ENCODE measurements at regions not wholly inside any gene's neighbourhood (a gene's known extent, or its start where the extent isn't known, plus 50 kb on each side); places are given as distances from the start of the nearest gene placed in this dataset.

DNA sequence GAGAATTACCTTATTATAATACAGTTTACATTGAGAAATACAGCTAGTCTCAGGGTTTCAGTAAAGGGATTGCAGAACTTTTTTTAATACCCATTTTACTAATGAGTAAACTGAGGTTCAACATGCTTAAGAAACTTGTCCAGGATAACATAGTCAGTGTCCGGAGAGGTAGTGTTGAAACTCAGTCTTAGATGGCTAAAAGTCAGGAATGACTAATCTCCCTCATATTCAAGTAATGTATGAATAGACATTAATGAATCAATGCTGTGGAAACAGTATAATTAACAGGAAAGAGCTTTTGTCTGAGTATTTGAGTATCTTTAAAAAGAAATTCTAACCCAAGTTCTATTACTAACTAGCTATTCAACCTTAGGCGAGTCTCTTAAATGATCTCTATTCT lies 397.6 kb downstream of the PLA2G4A start:
- DNase-seq (ENCODE audit: low spot score), result no peak
- TF ChIP-seq, protein P1, sequence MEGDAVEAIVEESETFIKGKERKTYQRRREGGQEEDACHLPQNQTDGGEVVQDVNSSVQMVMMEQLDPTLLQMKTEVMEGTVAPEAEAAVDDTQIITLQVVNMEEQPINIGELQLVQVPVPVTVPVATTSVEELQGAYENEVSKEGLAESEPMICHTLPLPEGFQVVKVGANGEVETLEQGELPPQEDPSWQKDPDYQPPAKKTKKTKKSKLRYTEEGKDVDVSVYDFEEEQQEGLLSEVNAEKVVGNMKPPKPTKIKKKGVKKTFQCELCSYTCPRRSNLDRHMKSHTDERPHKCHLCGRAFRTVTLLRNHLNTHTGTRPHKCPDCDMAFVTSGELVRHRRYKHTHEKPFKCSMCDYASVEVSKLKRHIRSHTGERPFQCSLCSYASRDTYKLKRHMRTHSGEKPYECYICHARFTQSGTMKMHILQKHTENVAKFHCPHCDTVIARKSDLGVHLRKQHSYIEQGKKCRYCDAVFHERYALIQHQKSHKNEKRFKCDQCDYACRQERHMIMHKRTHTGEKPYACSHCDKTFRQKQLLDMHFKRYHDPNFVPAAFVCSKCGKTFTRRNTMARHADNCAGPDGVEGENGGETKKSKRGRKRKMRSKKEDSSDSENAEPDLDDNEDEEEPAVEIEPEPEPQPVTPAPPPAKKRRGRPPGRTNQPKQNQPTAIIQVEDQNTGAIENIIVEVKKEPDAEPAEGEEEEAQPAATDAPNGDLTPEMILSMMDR (IDR thresholded peaks at IDR 0.05; ENCODE audit: borderline replicate concordance, control extremely low read depth, extremely low read depth, insufficient read depth, missing control alignments), result no peak
- in situ Hi-C loops (cut with MboI; ENCODE audit: low sequenced_read_pairs, unreplicated experiment), result no loop called here

DNA sequence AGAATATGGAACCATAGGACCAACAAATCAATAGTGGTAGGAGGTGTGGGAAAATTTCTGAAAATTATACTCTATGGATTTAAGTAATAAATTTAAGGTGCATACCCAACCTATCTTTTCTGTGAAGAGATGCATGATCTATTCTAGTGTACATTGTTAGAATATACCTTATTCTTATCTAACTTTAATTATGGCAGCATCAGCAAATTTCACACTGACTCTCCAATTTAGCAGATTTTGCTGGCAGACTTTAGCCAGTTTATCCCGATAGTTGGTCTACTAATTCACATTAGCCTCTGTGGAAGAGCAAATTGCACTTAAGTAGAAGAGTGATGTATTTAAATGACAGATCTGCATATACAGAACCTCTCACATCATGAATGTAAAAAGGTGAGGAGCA lies 400.0 kb downstream of the PLA2G4A start:
- no peak for DNase-seq (ENCODE audit: low spot score)
- TF ChIP-seq, protein P1 (IDR thresholded peaks at IDR 0.05; ENCODE audit: borderline replicate concordance, control extremely low read depth, extremely low read depth, insufficient read depth, missing control alignments), result no peak
- in situ Hi-C loops (cut with MboI; ENCODE audit: low sequenced_read_pairs, unreplicated experiment), result no loop called here

DNA sequence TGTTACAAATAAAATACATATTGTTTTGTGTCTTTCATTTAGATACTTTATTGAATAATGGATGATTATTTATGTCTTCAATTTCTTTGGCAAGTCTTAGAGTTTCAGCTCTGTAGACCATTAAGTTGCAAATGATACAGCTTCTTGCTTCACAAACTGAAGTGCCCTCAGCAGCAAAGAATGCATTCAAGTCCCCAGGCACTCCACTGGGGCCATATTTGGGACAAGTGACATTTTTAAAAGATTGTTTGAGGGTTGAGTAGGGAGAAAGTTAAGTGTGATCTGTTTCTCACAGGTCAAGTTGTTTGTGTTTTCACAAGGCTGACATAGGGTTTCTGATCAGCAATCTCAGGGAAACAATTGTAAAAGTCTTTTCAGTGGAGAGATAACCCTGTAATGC lies 400.7 kb downstream of the PLA2G4A start:
- no peak for DNase-seq (ENCODE audit: low spot score)
- TF ChIP-seq, protein P1 (IDR thresholded peaks at IDR 0.05; ENCODE audit: borderline replicate concordance, control extremely low read depth, extremely low read depth, insufficient read depth, missing control alignments), result no peak
- in situ Hi-C loops (cut with MboI; ENCODE audit: low sequenced_read_pairs, unreplicated experiment), result no loop called here

DNA sequence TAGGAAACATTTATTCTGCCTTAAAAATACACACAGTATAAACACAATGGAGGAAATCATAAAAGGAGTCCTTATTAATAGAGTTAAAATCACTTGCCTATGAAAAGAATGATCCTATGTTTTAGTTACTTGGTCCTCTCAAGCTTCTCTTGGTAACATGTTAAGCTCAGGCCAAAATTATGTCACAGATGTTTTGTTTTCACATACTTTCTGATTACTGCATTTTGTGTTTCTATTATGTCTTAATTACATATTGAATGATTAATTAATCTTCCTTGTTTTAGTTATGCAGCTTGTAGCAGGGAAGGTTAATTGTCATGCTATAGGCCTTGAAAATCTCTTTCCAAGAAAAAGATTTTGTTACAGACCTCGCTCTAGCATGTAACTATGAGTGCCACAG lies 406.0 kb downstream of the PLA2G4A start:
- in situ Hi-C loops (cut with MboI; ENCODE audit: low sequenced_read_pairs, unreplicated experiment), result no loop called here
- TF ChIP-seq, protein P1 (IDR thresholded peaks at IDR 0.05; ENCODE audit: borderline replicate concordance, control extremely low read depth, extremely low read depth, insufficient read depth, missing control alignments), result no peak
- no peak for DNase-seq (ENCODE audit: low spot score)

DNA sequence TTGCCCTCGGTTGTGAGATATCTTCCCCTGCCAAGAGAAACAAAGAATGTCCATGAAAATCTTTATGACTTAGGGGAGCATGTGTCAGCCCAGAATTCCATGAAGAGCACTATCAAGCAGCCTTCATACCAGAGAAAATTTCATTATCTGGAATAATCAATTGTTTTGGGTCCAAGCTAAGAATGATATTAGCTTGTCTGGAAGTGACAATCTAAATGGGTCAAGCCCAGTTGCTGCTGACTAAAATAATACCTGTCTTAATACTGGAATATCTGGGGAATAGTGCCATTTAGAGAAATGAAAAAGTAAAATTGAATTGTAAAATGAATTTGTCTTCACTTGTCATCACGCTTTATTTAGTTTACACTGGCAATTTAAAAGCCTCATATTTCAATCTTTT lies 407.4 kb downstream of the PLA2G4A start:
- in situ Hi-C loops (cut with MboI; ENCODE audit: low sequenced_read_pairs, unreplicated experiment), result no loop called here
- TF ChIP-seq, protein P1 (IDR thresholded peaks at IDR 0.05; ENCODE audit: borderline replicate concordance, control extremely low read depth, extremely low read depth, insufficient read depth, missing control alignments), result no peak
- no peak for DNase-seq (ENCODE audit: low spot score)

DNA sequence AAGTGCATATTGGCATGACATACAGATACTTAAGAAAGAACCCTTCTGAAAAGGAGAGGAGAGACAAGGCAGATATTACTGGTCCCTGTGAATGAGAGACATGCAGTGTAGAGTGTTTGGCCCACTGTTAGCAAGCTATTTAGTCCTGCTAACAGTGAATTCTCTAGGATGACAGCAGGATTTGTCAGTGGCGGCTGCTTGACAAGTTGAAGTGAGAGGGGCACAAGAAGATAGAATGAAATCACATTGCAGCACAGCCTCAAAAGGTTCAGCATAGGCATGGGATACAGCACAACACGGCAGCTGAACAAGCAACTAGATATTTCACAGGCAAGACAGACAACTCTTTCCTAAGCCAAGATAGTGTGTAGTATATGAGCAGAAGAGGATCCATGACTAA lies 407.9 kb downstream of the PLA2G4A start:
- DNase-seq (ENCODE audit: low spot score), result no peak
- in situ Hi-C loops (cut with MboI; ENCODE audit: low sequenced_read_pairs, unreplicated experiment), result no loop called here
- TF ChIP-seq, protein P1 (IDR thresholded peaks at IDR 0.05; ENCODE audit: borderline replicate concordance, control extremely low read depth, extremely low read depth, insufficient read depth, missing control alignments), result no peak

DNA sequence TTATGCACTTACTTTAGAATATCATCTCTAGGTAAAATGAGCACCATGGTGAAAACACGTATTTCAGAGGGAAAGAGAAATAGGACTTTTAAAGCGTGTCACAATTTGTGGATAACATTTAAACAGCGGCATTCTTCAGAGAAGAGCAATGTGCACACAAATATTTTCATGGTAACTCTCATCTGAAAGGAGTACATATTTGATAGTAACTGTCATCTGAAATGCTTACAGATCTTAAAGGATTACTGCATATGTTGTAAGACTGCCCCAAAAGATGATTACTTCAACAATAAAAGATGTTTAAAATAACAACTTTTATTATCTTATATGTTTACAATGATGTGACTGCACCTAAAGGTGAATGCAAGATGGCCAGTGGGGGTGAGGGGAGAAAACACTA lies 408.8 kb downstream of the PLA2G4A start:
- DNase-seq (ENCODE audit: low spot score), result no peak
- TF ChIP-seq, protein P1 (IDR thresholded peaks at IDR 0.05; ENCODE audit: borderline replicate concordance, control extremely low read depth, extremely low read depth, insufficient read depth, missing control alignments), result no peak
- in situ Hi-C loops (cut with MboI; ENCODE audit: low sequenced_read_pairs, unreplicated experiment), result no loop called here

Data from GM13976 (cell line).